ENCODE measurements at regions not wholly inside any gene's neighbourhood (a gene's known extent, or its start where the extent isn't known, plus 50 kb on each side); places are given as distances from the start of the nearest gene placed in this dataset.

DNA sequence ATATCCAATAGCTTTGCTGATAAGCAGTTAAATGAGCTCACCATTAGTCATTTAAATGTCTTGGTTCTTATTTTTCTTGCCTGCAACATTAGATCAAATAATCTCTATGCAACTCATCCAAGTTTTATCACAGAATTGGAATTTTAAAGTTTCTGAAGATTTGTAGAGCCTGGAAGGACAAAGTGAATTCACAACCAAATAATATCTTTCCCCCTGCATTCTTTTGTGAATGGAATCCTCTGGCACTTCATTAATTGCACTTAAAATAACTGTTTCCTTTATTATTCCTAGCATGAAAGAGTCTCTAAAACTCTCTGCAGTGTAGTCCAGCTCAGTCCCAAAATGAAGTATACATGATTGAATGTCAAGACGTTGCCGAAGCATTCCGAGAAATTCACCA is 345.6 kb upstream of the TGFBR2 start:
- H3K9me3 ChIP-seq, result no peaks in the 10 kb centered on the region
- H3K4me1 ChIP-seq, result peaks cover 0 to 9% (median 0%) of the 10 kb centered on the region in 4 donors
- 57 to 76% (median 63%) methylated on average over 3 of the region's 3 CpGs for WGBS, 5 donors
- no peak overlapping the region for H3K27ac ChIP-seq
- H3K36me3 ChIP-seq, result no peaks in the 10 kb centered on the region
- no peaks in the 10 kb centered on the region for H3K27me3 ChIP-seq
- intact Hi-C loops (cut with DNase I; ENCODE audit: low total_unique reads), result no loop called here
- no peak for TF ChIP-seq EP300 (IDR thresholded peaks at IDR 0.05)
- TF ChIP-seq POLR2AphosphoS5 (IDR thresholded peaks at IDR 0.05), result no peak
- TF ChIP-seq POLR2A (IDR thresholded peaks at IDR 0.05), result no peak
- TF ChIP-seq, protein P1, sequence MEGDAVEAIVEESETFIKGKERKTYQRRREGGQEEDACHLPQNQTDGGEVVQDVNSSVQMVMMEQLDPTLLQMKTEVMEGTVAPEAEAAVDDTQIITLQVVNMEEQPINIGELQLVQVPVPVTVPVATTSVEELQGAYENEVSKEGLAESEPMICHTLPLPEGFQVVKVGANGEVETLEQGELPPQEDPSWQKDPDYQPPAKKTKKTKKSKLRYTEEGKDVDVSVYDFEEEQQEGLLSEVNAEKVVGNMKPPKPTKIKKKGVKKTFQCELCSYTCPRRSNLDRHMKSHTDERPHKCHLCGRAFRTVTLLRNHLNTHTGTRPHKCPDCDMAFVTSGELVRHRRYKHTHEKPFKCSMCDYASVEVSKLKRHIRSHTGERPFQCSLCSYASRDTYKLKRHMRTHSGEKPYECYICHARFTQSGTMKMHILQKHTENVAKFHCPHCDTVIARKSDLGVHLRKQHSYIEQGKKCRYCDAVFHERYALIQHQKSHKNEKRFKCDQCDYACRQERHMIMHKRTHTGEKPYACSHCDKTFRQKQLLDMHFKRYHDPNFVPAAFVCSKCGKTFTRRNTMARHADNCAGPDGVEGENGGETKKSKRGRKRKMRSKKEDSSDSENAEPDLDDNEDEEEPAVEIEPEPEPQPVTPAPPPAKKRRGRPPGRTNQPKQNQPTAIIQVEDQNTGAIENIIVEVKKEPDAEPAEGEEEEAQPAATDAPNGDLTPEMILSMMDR (IDR thresholded peaks at IDR 0.05), result no peak
- DNase-seq, result no peak
- no peak overlapping the region for H3K4me3 ChIP-seq

DNA sequence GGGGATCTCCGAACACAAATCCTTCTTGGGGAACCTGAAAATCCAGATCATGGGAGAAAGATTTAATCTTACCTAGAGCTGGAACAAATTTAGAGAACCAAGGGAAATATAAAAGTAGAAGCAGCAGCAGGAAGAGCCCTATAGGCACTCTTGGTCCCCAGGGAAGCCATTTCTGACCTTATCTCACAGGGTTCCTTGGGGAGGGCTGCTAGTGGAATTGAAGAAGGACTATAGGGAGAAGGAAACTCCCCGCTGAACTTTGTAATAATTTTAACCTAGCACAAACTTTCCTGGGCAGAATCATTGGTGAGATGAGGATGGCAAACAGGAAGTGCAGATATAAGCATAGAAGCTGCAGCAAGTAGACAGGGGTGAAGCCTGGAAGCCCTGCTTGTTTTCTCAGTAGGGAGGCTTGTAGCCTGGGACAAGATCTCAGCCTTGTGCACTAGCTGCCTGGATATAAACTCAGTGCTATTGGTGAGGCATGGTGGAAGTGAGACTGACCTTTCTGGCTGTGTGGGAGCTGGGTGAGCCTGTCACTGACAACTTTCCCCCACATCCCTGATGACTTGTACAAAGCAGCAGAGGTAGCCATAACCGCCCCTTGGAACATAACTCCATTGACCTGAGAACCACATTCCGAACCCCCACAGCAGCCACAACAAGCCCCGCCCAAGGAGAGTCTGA is 343.0 kb upstream of the TGFBR2 start:
- Histone ChIP-seq H3K4me3 (no peak overlapping the region), H3K9me3 (no peaks in the 10 kb centered on the region), H3K4me1 (peaks cover 0 to 9% (median 0%) of the 10 kb centered on the region in 4 donors), H3K36me3 (no peaks in the 10 kb centered on the region), H3K27me3 (no peaks in the 10 kb centered on the region), H3K27ac (no peak overlapping the region)
- intact Hi-C loops (cut with DNase I; ENCODE audit: low total_unique reads), result no loop called here
- no peak for DNase-seq
- WGBS, 5 donors, result 81 to 92% (median 85%) methylated on average over 5 of the region's 5 CpGs
- TF ChIP-seq POLR2AphosphoS5 (IDR thresholded peaks at IDR 0.05) (no peak), EP300 (IDR thresholded peaks at IDR 0.05) (no peak), POLR2A (IDR thresholded peaks at IDR 0.05) (no peak)
- TF ChIP-seq, protein P1 (IDR thresholded peaks at IDR 0.05), result no peak

DNA sequence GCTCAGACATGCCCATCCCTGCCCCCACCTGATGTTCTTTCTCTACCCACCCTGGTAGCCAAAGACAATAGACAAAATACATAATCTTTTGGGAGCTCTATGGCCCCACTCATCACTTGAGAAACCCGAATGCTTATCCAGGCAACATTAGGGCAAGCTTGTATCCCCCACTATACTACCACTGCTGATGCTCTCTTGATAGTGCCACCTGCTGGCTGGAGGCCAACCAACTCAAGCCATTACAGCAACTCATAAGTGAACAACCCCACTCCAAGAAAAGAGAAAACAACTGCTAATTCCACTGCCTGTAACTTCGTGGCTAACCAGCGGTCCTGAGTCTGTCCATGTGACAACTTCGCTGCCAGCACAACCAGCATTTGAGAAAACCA is 342.5 kb upstream of the TGFBR2 start:
- H3K27me3 ChIP-seq, result no peaks in the 10 kb centered on the region
- 84 to 97% (median 90%) methylated on average over 4 of the region's 4 CpGs for WGBS, 5 donors
- DNase-seq, result no peak
- H3K36me3 ChIP-seq, result no peaks in the 10 kb centered on the region
- H3K9me3 ChIP-seq, result no peaks in the 10 kb centered on the region
- H3K4me3 ChIP-seq, result no peak overlapping the region
- no peak overlapping the region for H3K27ac ChIP-seq
- H3K4me1 ChIP-seq, result peaks cover 0 to 6% (median 2%) of the 10 kb centered on the region in 4 donors
- intact Hi-C loops (cut with DNase I; ENCODE audit: low total_unique reads), result no loop called here
- TF ChIP-seq POLR2AphosphoS5 (IDR thresholded peaks at IDR 0.05), result no peak
- TF ChIP-seq POLR2A (IDR thresholded peaks at IDR 0.05), result no peak
- TF ChIP-seq, protein P1 (IDR thresholded peaks at IDR 0.05), result no peak
- TF ChIP-seq EP300 (IDR thresholded peaks at IDR 0.05), result no peak

DNA sequence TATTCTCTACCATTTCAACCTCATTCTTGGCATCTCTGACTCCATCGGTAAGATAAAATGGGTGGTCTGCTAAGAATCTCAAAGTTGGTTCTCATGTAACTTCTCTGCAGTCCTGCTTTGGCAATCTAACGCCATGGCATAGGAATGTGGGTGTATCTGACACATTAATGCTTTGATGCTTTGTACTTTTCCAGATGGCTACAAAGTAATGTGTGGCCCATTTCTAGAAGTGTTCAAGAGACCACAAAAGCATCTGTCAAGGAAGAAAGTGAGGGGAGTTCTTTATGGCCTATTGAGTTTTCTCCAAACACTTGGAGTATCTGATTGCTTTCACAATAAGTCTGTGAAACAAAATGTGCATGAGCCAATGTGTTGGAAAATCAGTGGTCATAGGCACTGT is 339.9 kb upstream of the TGFBR2 start:
- no peak overlapping the region for H3K27ac ChIP-seq
- intact Hi-C loops (cut with DNase I; ENCODE audit: low total_unique reads), result no loop called here
- TF ChIP-seq EP300 (IDR thresholded peaks at IDR 0.05) (no peak), POLR2A (IDR thresholded peaks at IDR 0.05) (no peak), POLR2AphosphoS5 (IDR thresholded peaks at IDR 0.05) (no peak)
- TF ChIP-seq, protein P1 (IDR thresholded peaks at IDR 0.05), result no peak
- no peak overlapping the region for H3K4me3 ChIP-seq
- DNase-seq, result no peak
- WGBS, 5 donors, result 86 to 95% (median 92%) methylated on average over 2 of the region's 2 CpGs
- peaks cover 0 to 4% (median 0%) of the 10 kb centered on the region in 4 donors for H3K4me1 ChIP-seq
- H3K36me3 ChIP-seq, result no peaks in the 10 kb centered on the region
- no peaks in the 10 kb centered on the region for H3K27me3 ChIP-seq
- no peaks in the 10 kb centered on the region for H3K9me3 ChIP-seq
